Urinary bladder (tissue), 3 donors: ENCODE measurements at regions not wholly inside any gene's neighbourhood (a gene's known extent, or its start where the extent isn't known, plus 50 kb on each side); places are given as distances from the start of the nearest gene placed in this dataset.
"Not testable (repeated sequence)": the region's sequence is repeated elsewhere in the genome, so short reads cannot be mapped to it uniquely, and the experiment has no call there.

Experiments used
- DNase-seq: peaks from one replicate; pipeline ENCODE4 v3.0.0-alpha.2; 2015; ENCODE audit errors: extremely low spot score
- H3K27ac ChIP-seq: one replicate; pipeline ENCODE4 v1.5.1; 2013; ENCODE audit warnings: low read depth, mild to moderate bottlenecking, moderate library complexity
- H3K36me3 ChIP-seq: one replicate; pipeline ENCODE4 v1.6.1; 2013; ENCODE audit warnings: mild to moderate bottlenecking, moderate library complexity; ENCODE audit not compliant: insufficient read depth
- H3K4me1 ChIP-seq: one replicate; pipeline ENCODE4 v1.6.1; 2013; ENCODE audit warnings: mild to moderate bottlenecking, moderate library complexity; ENCODE audit not compliant: insufficient read depth
- H3K4me3 ChIP-seq: one replicate; pipeline ENCODE4 v1.5.1; 2013; ENCODE audit warnings: low read depth, low read length
- WGBS: extraction: QIAGEN DNeasy Blood & Tissue Kit; methylation state at CpG from one replicate; pipeline ENCODE4 v1.1.7; 2013; 5-methylcytosine and 5-hydroxymethylcytosine counted together
- donor health status: healthy with polysubstance abuse.
- donor health status: healthy.

DNA sequence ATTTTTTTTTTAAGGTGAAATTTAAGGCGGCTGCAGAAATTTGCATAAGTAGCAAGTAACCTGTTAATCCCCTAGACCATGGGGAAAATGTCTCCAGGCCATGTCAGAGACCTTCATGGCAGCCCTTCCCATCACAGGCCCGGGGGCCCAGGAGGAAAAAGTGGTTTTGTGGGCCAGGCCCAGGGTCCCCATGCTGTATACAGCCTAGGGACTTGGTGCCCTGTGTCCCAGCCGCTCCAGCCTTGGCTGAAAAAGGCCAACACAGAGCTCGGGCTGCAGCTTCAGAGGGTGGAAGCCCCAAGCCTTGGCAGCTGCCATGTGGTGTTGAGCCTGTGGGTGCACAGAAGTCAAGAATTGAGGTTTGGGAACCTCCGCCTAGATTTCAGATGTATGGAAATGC, 218.3 kb downstream of the KCNRG start:
- DNase-seq, H3K4me1 ChIP-seq, H3K36me3 ChIP-seq, H3K27ac ChIP-seq, H3K4me3 ChIP-seq: not testable (repeated sequence)
- 97% methylated on average over 5 of the region's 5 CpGs for WGBS

DNA sequence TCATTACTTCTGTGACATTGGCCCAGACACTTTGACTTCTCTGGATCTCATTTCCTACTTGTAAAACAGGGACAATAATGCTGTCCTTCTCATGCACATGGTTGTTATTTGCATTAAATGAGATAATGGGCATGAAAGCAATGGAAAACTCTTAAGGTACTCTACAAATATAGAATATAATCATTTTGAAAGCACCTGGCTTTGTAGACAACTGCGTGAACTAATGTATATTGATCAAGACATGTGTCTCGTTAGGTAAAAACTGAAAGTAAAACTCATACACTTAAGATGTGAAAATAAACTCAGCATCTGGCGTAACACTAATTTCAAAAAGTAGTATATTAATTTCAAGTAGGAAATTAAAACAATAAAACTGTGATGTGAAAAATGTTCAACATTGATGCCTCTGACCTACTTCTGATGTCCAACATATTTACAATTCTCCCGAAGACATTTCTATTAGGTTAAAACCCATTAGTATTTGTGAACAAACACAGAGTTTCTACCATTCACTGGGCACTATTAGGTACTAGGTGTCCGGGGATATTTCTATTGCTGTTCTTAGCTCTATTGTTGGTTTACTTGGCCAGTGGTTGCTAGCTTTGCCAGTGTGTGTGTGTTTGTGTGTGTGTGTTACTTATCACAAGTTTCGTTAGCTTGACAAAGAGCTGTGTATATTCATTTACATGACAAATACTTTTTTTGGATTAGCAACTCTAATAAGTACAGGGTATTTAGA, 220.5 kb downstream of the KCNRG start:
- Histone ChIP-seq H3K27ac (no peak overlapping the region), H3K4me3 (no peak overlapping the region), H3K36me3 (no peaks in the 10 kb centered on the region), H3K4me1 (no peaks in the 10 kb centered on the region)
- WGBS = 92% methylated on average over 6 of the region's 6 CpGs
- DNase-seq = no peak

DNA sequence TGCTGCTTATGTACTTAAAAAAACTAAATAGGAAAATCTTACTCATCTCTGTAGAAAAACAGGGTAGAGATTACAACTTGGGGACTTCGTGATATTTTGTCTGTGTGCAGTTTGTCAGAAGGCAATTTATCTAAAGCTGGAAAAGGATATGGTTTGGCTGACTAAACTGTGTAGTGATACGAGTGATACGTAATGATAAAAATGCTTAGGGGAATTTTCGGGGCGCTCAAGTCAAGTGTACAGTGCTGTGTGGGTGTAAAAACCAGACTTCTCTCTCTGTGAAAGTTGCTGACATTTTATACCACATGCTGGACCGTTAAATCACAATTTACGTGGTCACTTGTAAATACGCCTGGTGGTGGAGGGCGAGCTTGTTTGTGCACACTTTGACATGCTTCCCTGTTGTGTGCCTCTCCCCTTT, 221.7 kb downstream of the KCNRG start:
- Histone ChIP-seq H3K36me3 (no peaks in the 10 kb centered on the region), H3K27ac (no peak overlapping the region), H3K4me3 (no peak overlapping the region), H3K4me1 (no peaks in the 10 kb centered on the region)
- WGBS = 50% methylated on average over 9 of the region's 9 CpGs
- DNase-seq = no peak

GRCh38 chr13:50238922-50239321, 223.7 kb downstream of the KCNRG start:
- H3K36me3 ChIP-seq = no peaks in the 10 kb centered on the region
- H3K27ac ChIP-seq = no peak overlapping the region
- H3K4me1 ChIP-seq = no peaks in the 10 kb centered on the region
- WGBS = 94% methylated on average over 1 of the region's 1 CpG
- no peak overlapping the region for H3K4me3 ChIP-seq
- DNase-seq = no peak

DNA sequence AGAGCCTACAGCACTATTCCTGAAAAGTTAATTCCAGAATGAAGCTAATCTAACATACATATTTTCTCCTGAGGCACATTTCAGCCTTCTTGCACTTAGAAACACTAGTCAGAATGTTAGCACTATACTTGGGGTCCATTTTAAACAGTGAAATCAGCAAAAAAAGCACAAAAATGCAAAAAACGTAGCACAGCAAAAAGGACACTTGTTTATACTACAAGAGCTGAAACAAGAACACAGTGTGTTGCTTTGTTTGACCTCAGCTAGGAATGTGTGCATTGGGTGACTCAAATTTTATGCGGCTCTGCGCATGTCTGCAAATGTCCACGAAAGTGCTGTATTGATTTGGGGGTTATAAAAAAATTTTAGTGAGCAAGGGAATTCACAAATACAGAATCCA, 226.2 kb downstream of the KCNRG start:
- 72% methylated on average over 4 of the region's 4 CpGs for WGBS
- no peak for DNase-seq
- no peaks in the 10 kb centered on the region for H3K4me1 ChIP-seq
- no peaks in the 10 kb centered on the region for H3K36me3 ChIP-seq
- no peak overlapping the region for H3K4me3 ChIP-seq
- H3K27ac ChIP-seq = no peak overlapping the region

DNA sequence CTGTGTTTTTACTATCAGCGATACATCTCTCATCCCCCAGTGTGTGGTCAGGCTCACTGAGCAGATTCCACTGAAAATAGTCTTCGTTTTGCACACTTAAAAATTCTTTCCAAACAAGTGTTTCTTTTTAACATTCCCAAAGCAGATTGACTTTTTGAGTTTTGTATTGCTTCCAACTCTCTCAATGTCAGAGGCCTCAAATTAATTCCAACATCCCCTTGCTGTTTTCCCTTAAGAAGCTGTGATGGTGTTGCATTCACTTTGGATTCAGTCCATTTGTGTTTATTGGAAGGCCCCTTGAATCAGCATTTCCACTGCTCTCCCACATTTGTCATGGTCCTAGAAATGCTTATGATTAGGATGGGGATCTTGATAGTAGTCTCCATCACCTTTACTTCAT, 228.7 kb downstream of the KCNRG start:
- WGBS = 81% methylated on average over 2 of the region's 2 CpGs
- H3K4me3 ChIP-seq = no peak overlapping the region
- H3K4me1 ChIP-seq = no peaks in the 10 kb centered on the region
- DNase-seq = no peak
- H3K27ac ChIP-seq = no peak overlapping the region
- no peaks in the 10 kb centered on the region for H3K36me3 ChIP-seq

DNA sequence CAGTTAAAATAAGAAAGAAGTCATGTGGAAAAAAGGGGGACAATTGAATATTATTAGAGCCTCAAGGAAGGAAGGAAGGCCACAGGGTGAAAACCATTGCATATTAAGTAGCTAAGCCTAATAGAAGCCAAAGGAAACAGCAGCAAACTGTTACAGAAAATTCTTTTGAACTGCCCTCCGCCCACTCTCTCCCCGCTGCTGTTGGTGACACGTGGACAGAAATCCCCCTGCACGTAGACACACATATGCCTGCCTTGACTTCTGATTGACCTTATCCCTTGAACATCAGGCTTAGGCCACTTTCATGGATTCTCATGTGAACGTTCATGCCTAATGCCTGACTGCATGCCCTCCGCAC, 229.1 kb downstream of the KCNRG start:
- Histone ChIP-seq H3K4me3 (no peak overlapping the region), H3K4me1 (no peaks in the 10 kb centered on the region), H3K27ac (no peak overlapping the region), H3K36me3 (no peaks in the 10 kb centered on the region)
- DNase-seq = no peak
- 83% methylated on average over 6 of the region's 6 CpGs for WGBS

- H3K4me3 ChIP-seq = no peak overlapping the region
- H3K36me3 ChIP-seq = no peaks in the 10 kb centered on the region
- no peaks in the 10 kb centered on the region for H3K4me1 ChIP-seq
- WGBS = 78% methylated on average over 7 of the region's 7 CpGs
- no peak overlapping the region for H3K27ac ChIP-seq
- no peak for DNase-seq
These were observed 229.7 kb downstream of the KCNRG start for GRCh38 chr13:50244713-50245574.

DNA sequence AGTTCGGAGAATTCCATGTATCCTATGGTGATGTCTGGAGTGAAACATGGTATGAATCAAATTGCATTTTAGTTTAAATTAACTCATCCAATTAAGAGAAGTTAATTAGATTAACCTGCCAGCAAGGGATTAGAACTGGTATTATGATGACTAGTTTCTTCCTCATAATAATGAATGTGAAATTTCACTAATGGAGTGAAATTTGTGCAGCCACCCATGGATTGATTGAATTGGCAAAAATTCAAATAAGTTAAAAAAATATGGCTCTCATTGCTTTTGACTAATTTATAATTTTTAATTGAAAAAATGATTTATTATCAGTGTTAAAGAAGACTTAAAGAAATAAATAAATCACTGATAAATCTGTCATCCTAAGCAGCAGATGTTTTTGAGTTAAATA, 232.0 kb downstream of the KCNRG start:
- H3K4me3 ChIP-seq = no peak overlapping the region
- 99% methylated on average over 1 of the region's 1 CpG for WGBS
- no peaks in the 10 kb centered on the region for H3K4me1 ChIP-seq
- DNase-seq = no peak
- no peak overlapping the region for H3K27ac ChIP-seq
- no peaks in the 10 kb centered on the region for H3K36me3 ChIP-seq

DNA sequence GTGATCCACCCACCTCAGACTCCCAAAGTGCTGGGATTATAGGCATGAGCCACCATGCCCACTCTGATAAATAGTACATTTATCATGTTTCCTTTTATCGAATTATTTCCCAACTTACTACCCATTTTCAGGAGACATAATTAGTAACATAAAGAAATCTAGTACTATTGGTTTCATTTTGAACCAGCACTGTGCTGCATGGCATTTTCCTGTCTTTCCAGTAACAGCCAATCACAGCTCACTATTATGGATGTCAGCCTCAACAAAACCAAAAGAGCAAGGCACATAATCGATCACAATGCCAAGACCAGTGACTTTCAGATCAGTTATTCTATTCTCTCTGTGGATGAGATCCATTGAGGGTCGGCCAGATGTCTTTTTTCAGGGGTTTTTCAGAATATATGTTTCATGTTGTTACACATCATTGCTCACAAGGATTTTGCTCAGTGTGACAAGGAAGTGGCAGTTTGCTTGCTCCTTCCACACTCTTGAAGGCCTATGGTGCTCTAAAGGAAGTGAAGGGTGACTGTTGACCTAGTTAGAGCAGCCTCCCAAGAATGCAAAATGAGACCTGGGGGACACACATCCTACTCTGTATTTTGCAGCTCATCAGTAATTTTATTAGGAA, 233.4 kb downstream of the KCNRG start:
- no peaks in the 10 kb centered on the region for H3K4me1 ChIP-seq
- no peaks in the 10 kb centered on the region for H3K36me3 ChIP-seq
- 87% methylated on average over 3 of the region's 3 CpGs for WGBS
- no peak overlapping the region for H3K27ac ChIP-seq
- H3K4me3 ChIP-seq = no peak overlapping the region
- no peak for DNase-seq

- Histone ChIP-seq H3K4me1 (no peaks in the 10 kb centered on the region), H3K36me3 (no peaks in the 10 kb centered on the region), H3K4me3 (no peak overlapping the region), H3K27ac (no peak overlapping the region)
- no peak for DNase-seq
- WGBS = 86% methylated on average over 1 of the region's 1 CpG
These were observed 233.9 kb downstream of the KCNRG start for GRCh38 chr13:50249144-50249521.

GRCh38 chr13:50250401-50250800, 235.2 kb downstream of the KCNRG start:
- no peak for DNase-seq
- H3K27ac ChIP-seq = no peak overlapping the region
- WGBS = 80% methylated on average over 7 of the region's 7 CpGs
- no peak overlapping the region for H3K4me3 ChIP-seq
- no peaks in the 10 kb centered on the region for H3K36me3 ChIP-seq
- no peaks in the 10 kb centered on the region for H3K4me1 ChIP-seq

GRCh38 chr13:50255639-50256038, 240.4 kb downstream of the KCNRG start:
- no peak for DNase-seq
- H3K27ac ChIP-seq = no peak overlapping the region
- H3K36me3 ChIP-seq = no peaks in the 10 kb centered on the region
- H3K4me3 ChIP-seq = no peak overlapping the region
- H3K4me1 ChIP-seq = no peaks in the 10 kb centered on the region
- WGBS = 62% methylated on average over 1 of the region's 1 CpG
